ENCODE measurements at regions not wholly inside any gene's neighbourhood (a gene's known extent, or its start where the extent isn't known, plus 50 kb on each side); places are given as distances from the start of the nearest gene placed in this dataset.

DNA sequence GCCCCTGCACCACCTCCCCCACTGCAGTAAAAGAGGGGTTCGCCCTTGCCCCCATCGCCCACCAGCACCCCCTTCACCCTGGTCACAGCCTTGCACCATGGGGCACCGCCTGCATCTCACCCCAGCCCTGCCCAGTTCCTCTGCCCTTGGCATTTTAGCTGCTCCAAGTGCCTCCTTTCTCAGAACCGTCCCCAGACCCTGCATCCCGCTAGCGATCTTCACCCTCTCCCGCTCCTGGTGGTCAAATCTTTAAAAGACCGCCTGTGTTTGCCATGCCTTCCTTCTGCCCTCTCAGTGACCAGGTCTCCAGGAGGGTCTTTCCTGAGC is 114.7 kb upstream of the OTOS start:
- TF ChIP-seq, protein P1, sequence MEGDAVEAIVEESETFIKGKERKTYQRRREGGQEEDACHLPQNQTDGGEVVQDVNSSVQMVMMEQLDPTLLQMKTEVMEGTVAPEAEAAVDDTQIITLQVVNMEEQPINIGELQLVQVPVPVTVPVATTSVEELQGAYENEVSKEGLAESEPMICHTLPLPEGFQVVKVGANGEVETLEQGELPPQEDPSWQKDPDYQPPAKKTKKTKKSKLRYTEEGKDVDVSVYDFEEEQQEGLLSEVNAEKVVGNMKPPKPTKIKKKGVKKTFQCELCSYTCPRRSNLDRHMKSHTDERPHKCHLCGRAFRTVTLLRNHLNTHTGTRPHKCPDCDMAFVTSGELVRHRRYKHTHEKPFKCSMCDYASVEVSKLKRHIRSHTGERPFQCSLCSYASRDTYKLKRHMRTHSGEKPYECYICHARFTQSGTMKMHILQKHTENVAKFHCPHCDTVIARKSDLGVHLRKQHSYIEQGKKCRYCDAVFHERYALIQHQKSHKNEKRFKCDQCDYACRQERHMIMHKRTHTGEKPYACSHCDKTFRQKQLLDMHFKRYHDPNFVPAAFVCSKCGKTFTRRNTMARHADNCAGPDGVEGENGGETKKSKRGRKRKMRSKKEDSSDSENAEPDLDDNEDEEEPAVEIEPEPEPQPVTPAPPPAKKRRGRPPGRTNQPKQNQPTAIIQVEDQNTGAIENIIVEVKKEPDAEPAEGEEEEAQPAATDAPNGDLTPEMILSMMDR (IDR thresholded peaks at IDR 0.05; ENCODE audit: low read depth, low read length), result no peak
- TF ChIP-seq POLR2A (IDR thresholded peaks at IDR 0.05; ENCODE audit: extremely low read depth, insufficient read length) (no peak), MYC (IDR thresholded peaks at IDR 0.05; ENCODE audit: low read depth, low read length) (no peak)
- TF ChIP-seq, protein P2, sequence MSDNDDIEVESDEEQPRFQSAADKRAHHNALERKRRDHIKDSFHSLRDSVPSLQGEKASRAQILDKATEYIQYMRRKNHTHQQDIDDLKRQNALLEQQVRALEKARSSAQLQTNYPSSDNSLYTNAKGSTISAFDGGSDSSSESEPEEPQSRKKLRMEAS (IDR thresholded peaks at IDR 0.05; ENCODE audit: low read depth, low read length), result no peak

Measured in NB4 (cell line).